Common myeloid progenitor, CD34-positive (primary cell): ENCODE measurements at regions not wholly inside any gene's neighbourhood (a gene's known extent, or its start where the extent isn't known, plus 50 kb on each side); places are given as distances from the start of the nearest gene placed in this dataset.

ENCODE experiments used
- CTCF ChIA-PET: fragments of 350-600 bp; sonication (Branson Sonifier 250); formaldehyde crosslinking; loops from one replicate; lab custom pipeline; 2021; ENCODE audit warnings: antibody characterized with exemption; lab: Charles Lee
- POLR2A ChIA-PET: fragments of 350-600 bp; sonication (Branson Sonifier 250); formaldehyde crosslinking; loops from one replicate; lab custom pipeline; 2021; ENCODE audit warnings: antibody characterized with exemption; lab: Charles Lee
- DNase-seq, 3 donors: peaks; one replicate each; pipeline versions ENCODE4 v3.0.0 to v3.0.0-alpha.2; 2013
- H3K27ac ChIP-seq, 2 experiments: 1 replicate in 1 of 2; 2 replicates in 1 of 2; pipeline ENCODE4 v1.7.0; 2013; ENCODE audit warnings: inconsistent platforms in 2 of 2, low read length in 2 of 2, mild to moderate bottlenecking in 2 of 2, low read depth in 1 of 2, moderate library complexity in 1 of 2; ENCODE audit not compliant: severe bottlenecking in 2 of 2, insufficient read depth in 1 of 2, poor library complexity in 1 of 2
- H3K27me3 ChIP-seq, 5 experiments: replicated peaks in 2 of 5; 1 replicate in 3 of 5; 2 replicates in 2 of 5; pipeline versions ENCODE4 v1.6.1 to v1.7.0; 2013; ENCODE audit warnings: low read length in 4 of 5, mild to moderate bottlenecking in 2 of 5, moderate library complexity in 2 of 5, inconsistent platforms in 1 of 5; ENCODE audit not compliant: insufficient read depth in 5 of 5, control insufficient read depth in 4 of 5
- H3K36me3 ChIP-seq, 4 experiments: 1 replicate in 2 of 4; 2 replicates in 2 of 4; pipeline versions ENCODE4 v1.6.1 to v1.7.0; 2013; ENCODE audit warnings: low read length in 3 of 4, control low read depth in 1 of 4, mild to moderate bottlenecking in 1 of 4; ENCODE audit not compliant: control insufficient read depth in 4 of 4, insufficient read depth in 4 of 4
- H3K4me1 ChIP-seq, 4 experiments: 1 replicate in 3 of 4; 2 replicates in 1 of 4; pipeline versions ENCODE4 v1.6.1 to v1.7.1; 2013; ENCODE audit warnings: low read length in 3 of 4, mild to moderate bottlenecking in 3 of 4, control low read depth in 1 of 4, inconsistent platforms in 1 of 4, moderate library complexity in 1 of 4; ENCODE audit not compliant: control insufficient read depth in 4 of 4, insufficient read depth in 4 of 4; ENCODE audit errors: control extremely low read depth in 1 of 4
- H3K4me3 ChIP-seq, 7 experiments: 1 replicate in 4 of 7; 2 replicates in 3 of 7; pipeline versions ENCODE4 v1.5.1 to v1.7.0; 2013; ENCODE audit warnings: mild to moderate bottlenecking in 7 of 7, low read length in 6 of 7, moderate library complexity in 6 of 7, inconsistent platforms in 2 of 7, low read depth in 2 of 7, control low read depth in 1 of 7; ENCODE audit not compliant: insufficient read depth in 4 of 7, control insufficient read depth in 1 of 7; ENCODE audit errors: extremely low read depth in 1 of 7
- H3K9me3 ChIP-seq, 5 experiments: 1 replicate in 4 of 5; 2 replicates in 1 of 5; pipeline versions ENCODE4 v1.6.1 to v1.7.1; 2013; ENCODE audit warnings: low read length in 4 of 5, mild to moderate bottlenecking in 2 of 5, inconsistent platforms in 1 of 5, low read depth in 1 of 5, moderate library complexity in 1 of 5; ENCODE audit not compliant: control insufficient read depth in 4 of 5, insufficient read depth in 2 of 5; ENCODE audit errors: control extremely low read depth in 1 of 5
- WGBS: methylation state at CpG from one replicate; pipeline ENCODE4 v1.1.5; 2013; ENCODE audit not compliant: insufficient coverage; 5-methylcytosine and 5-hydroxymethylcytosine counted together

GRCh38 chr16:80051040-80051439 is 450.5 kb upstream of the MAF start:
- DNase-seq = no peak
- Histone ChIP-seq H3K27me3 (peaks cover 0 to 1% (median 0%) of the 10 kb centered on the region in 5 experiments), H3K27ac (no peak overlapping the region), H3K4me1 (no peaks in the 10 kb centered on the region), H3K36me3 (no peaks in the 10 kb centered on the region), H3K9me3 (no peaks in the 10 kb centered on the region), H3K4me3 (no peak overlapping the region)
- CTCF ChIA-PET = interaction anchor here (0.6 kb wide), 1 partner anchor 1355 kb away, joined by 5 read pairs; no protein-coding TSS in a partner anchor
- WGBS = 95% methylated on average over 9 of the region's 9 CpGs
- POLR2A ChIA-PET = no interaction called here

- Histone ChIP-seq H3K36me3 (no peaks in the 10 kb centered on the region), H3K27ac (no peak overlapping the region), H3K4me3 (no peak overlapping the region), H3K27me3 (peaks cover 0 to 5% (median 0%) of the 10 kb centered on the region in 5 experiments), H3K4me1 (no peaks in the 10 kb centered on the region), H3K9me3 (no peaks in the 10 kb centered on the region)
- DNase-seq = no peak
- ChIA-PET POLR2A (no interaction called here), CTCF (interaction anchor here (1.0 kb wide), 1 partner anchor 19 kb away, joined by 3 read pairs; no protein-coding TSS in a partner anchor)
- 100% methylated on average over 1 of the region's 1 CpG for WGBS
These were observed 447.7 kb upstream of the MAF start for GRCh38 chr16:80048250-80048649.

GRCh38 chr16:80047842-80048241 is 447.3 kb upstream of the MAF start:
- Histone ChIP-seq H3K4me1 (no peaks in the 10 kb centered on the region), H3K9me3 (no peaks in the 10 kb centered on the region), H3K36me3 (no peaks in the 10 kb centered on the region), H3K27me3 (peaks cover 0 to 5% (median 0%) of the 10 kb centered on the region in 5 experiments), H3K4me3 (no peak overlapping the region), H3K27ac (no peak overlapping the region)
- POLR2A ChIA-PET = no interaction called here
- no peak for DNase-seq
- no CpG with 5 or more reads among the region's 1 CpG for WGBS
- CTCF ChIA-PET = interaction anchor here (1.0 kb wide), 1 partner anchor 19 kb away, joined by 3 read pairs; no protein-coding TSS in a partner anchor

- peak in 2 of 3 donors; percentile 14 to 39 for DNase-seq
- WGBS = no CpG with 5 or more reads among the region's 2 CpGs
- Histone ChIP-seq H3K27me3 (peaks cover 0 to 5% (median 0%) of the 10 kb centered on the region in 5 experiments), H3K9me3 (no peaks in the 10 kb centered on the region), H3K4me3 (no peak overlapping the region), H3K4me1 (no peaks in the 10 kb centered on the region), H3K27ac (no peak overlapping the region), H3K36me3 (no peaks in the 10 kb centered on the region)
- ChIA-PET CTCF (no interaction called here), POLR2A (no interaction called here)
These were observed 446.3 kb upstream of the MAF start for GRCh38 chr16:80046848-80047247.

GRCh38 chr16:80046261-80046660 is 445.7 kb upstream of the MAF start:
- CTCF ChIA-PET = no interaction called here
- Histone ChIP-seq H3K27ac (no peak overlapping the region), H3K36me3 (no peaks in the 10 kb centered on the region), H3K27me3 (peaks cover 0 to 5% (median 0%) of the 10 kb centered on the region in 5 experiments), H3K4me3 (no peak overlapping the region), H3K9me3 (no peaks in the 10 kb centered on the region), H3K4me1 (no peaks in the 10 kb centered on the region)
- WGBS = no CpG with 5 or more reads among the region's 3 CpGs
- POLR2A ChIA-PET = interaction anchor here (0.7 kb wide), 1 partner anchor 829 kb away, joined by 4 read pairs; no protein-coding TSS in a partner anchor
- no peak for DNase-seq

GRCh38 chr16:80045861-80046260 is 445.3 kb upstream of the MAF start:
- DNase-seq = no peak
- Histone ChIP-seq H3K36me3 (no peaks in the 10 kb centered on the region), H3K9me3 (no peaks in the 10 kb centered on the region), H3K27me3 (peaks cover 0 to 3% (median 0%) of the 10 kb centered on the region in 5 experiments), H3K4me1 (no peaks in the 10 kb centered on the region), H3K27ac (no peak overlapping the region), H3K4me3 (no peak overlapping the region)
- CTCF ChIA-PET = no interaction called here
- POLR2A ChIA-PET = interaction anchor here (0.7 kb wide), 1 partner anchor 829 kb away, joined by 4 read pairs; no protein-coding TSS in a partner anchor
- 88% methylated on average over 6 of the region's 8 CpGs for WGBS

- DNase-seq = no peak
- H3K4me1 ChIP-seq = no peaks in the 10 kb centered on the region
- peaks cover 0 to 3% (median 0%) of the 10 kb centered on the region in 5 experiments for H3K27me3 ChIP-seq
- peaks cover 0 to 1% (median 0%) of the 10 kb centered on the region in 5 experiments for H3K9me3 ChIP-seq
- ChIA-PET CTCF (no interaction called here), POLR2A (no interaction called here)
- WGBS = 100% methylated on average over 2 of the region's 2 CpGs
- no peaks in the 10 kb centered on the region for H3K36me3 ChIP-seq
- H3K4me3 ChIP-seq = no peak overlapping the region
- H3K27ac ChIP-seq = no peak overlapping the region
These were observed 440.9 kb upstream of the MAF start for GRCh38 chr16:80041410-80041809.
